ENCODE measurements at regions not wholly inside any gene's neighbourhood (a gene's known extent, or its start where the extent isn't known, plus 50 kb on each side); places are given as distances from the start of the nearest gene placed in this dataset.

DNA sequence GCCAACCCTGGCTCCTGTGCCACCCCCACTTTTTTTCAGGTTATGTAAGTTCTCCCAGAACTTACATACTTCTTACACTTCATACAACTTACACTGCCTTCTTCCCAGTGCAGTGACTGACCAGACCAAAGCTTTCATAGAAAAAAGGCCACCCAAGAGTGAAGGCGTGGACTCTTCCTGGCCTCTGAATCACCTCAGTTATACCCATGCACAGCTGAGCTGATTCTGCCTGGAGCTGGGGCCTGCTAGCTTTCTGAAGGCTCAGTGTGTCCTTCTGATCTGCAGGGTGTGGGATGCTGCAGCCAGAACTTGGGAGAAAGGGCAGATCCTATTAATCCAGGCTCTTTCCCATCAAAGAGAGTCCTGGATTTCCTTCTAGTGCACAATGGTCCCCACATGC is 216.1 kb downstream of the TTC32 start:
- Mint-ChIP-seq H3K4me3 (ENCODE audit: unreplicated experiment) (no peak overlapping the region), H3K27ac (ENCODE audit: low read depth, unreplicated experiment) (no peak overlapping the region), H3K36me3 (ENCODE audit: insufficient read depth, unreplicated experiment) (no peaks in the 10 kb centered on the region), H3K9me3 (ENCODE audit: unreplicated experiment) (no peaks in the 10 kb centered on the region), H3K27me3 (ENCODE audit: insufficient read depth, unreplicated experiment) (no peaks in the 10 kb centered on the region), H3K4me1 (ENCODE audit: insufficient read depth, unreplicated experiment) (peaks cover 5% of the 10 kb centered on the region)
- DNase-seq (ENCODE audit: unreplicated experiment), result no peak
- CTCF ChIA-PET, result interaction anchor here (0.8 to 0.9 kb wide), 3 partner anchors 9 to 12 kb away, joined by 3 to 4 read pairs (median 3); no protein-coding TSS in a partner anchor
- intact Hi-C loops (cut with micrococcal nuclease), result no loop called here
- POLR2A ChIA-PET, result no interaction called here
- TF ChIP-seq, protein P1, sequence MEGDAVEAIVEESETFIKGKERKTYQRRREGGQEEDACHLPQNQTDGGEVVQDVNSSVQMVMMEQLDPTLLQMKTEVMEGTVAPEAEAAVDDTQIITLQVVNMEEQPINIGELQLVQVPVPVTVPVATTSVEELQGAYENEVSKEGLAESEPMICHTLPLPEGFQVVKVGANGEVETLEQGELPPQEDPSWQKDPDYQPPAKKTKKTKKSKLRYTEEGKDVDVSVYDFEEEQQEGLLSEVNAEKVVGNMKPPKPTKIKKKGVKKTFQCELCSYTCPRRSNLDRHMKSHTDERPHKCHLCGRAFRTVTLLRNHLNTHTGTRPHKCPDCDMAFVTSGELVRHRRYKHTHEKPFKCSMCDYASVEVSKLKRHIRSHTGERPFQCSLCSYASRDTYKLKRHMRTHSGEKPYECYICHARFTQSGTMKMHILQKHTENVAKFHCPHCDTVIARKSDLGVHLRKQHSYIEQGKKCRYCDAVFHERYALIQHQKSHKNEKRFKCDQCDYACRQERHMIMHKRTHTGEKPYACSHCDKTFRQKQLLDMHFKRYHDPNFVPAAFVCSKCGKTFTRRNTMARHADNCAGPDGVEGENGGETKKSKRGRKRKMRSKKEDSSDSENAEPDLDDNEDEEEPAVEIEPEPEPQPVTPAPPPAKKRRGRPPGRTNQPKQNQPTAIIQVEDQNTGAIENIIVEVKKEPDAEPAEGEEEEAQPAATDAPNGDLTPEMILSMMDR (IDR thresholded peaks at IDR 0.05; ENCODE audit: unreplicated experiment), result no peak
- BruUV-seq (replicated peaks), result no TSS peak

DNA sequence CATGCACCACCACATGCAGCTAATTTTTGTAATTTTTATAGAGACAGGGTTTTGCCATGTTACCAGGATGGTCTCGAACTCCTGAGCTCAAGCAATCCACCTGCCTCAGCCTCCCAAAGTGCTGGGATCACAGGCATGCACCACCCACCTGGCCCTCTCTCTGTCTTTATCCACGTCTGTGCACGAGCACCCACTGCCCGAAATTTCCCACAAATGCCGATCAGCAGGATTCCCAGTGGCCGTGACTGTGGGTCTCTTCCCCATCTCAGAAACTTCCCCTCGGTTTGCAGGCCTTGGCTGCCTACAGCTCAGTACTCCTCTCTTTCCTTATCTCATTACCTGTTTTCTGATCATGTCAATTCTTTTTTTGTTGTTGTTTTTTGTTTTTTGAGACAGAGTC is 217.3 kb downstream of the TTC32 start:
- Mint-ChIP-seq H3K36me3 (ENCODE audit: insufficient read depth, unreplicated experiment) (no peaks in the 10 kb centered on the region), H3K9me3 (ENCODE audit: unreplicated experiment) (no peaks in the 10 kb centered on the region), H3K27me3 (ENCODE audit: insufficient read depth, unreplicated experiment) (no peaks in the 10 kb centered on the region), H3K4me1 (ENCODE audit: insufficient read depth, unreplicated experiment) (peaks cover 5% of the 10 kb centered on the region), H3K27ac (ENCODE audit: low read depth, unreplicated experiment) (no peak overlapping the region), H3K4me3 (ENCODE audit: unreplicated experiment) (no peak overlapping the region)
- intact Hi-C loops (cut with micrococcal nuclease), result no loop called here
- DNase-seq (ENCODE audit: unreplicated experiment), result no peak
- ChIA-PET POLR2A (interaction anchor here (0.5 to 0.9 kb wide), 3 partner anchors 11 to 506 kb away, joined by 3 read pairs; no protein-coding TSS in a partner anchor), CTCF (interaction anchor here (1.5 kb wide), 1 partner anchor 316 kb away, joined by 3 read pairs; no protein-coding TSS in a partner anchor)
- BruUV-seq (replicated peaks), result no TSS peak
- TF ChIP-seq, protein P1 (IDR thresholded peaks at IDR 0.05; ENCODE audit: unreplicated experiment), result no peak

DNA sequence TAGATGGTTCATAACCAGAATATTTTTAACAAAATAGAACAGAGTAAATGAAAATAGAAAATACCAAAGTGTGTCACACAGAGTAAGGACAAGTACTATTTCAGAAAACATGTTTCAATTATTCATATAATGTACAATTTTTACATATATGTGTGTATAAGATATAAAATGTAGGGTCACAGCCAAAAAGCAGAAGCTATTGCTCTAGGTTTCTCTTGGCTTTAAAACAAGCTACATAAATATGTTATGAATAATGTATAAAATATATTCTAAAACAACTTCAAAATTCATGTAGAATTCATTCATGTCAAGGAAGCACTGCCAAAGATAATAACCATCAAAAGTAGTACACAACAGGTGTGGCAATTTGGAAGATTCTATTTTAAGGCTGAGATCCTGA is 218.2 kb downstream of the TTC32 start:
- H3K4me3 Mint-ChIP-seq (ENCODE audit: unreplicated experiment), result no peak overlapping the region
- POLR2A ChIA-PET, result interaction anchor here (0.6 to 1.3 kb wide), 4 partner anchors 12 to 696 kb away, joined by 3 to 4 read pairs (median 4); no protein-coding TSS in a partner anchor
- no peaks in the 10 kb centered on the region for H3K9me3 Mint-ChIP-seq (ENCODE audit: unreplicated experiment)
- peaks cover 5% of the 10 kb centered on the region for H3K4me1 Mint-ChIP-seq (ENCODE audit: insufficient read depth, unreplicated experiment)
- no TSS peak for BruUV-seq (replicated peaks)
- TF ChIP-seq, protein P1 (IDR thresholded peaks at IDR 0.05; ENCODE audit: unreplicated experiment), result no peak
- no peaks in the 10 kb centered on the region for H3K27me3 Mint-ChIP-seq (ENCODE audit: insufficient read depth, unreplicated experiment)
- DNase-seq (ENCODE audit: unreplicated experiment), result no peak
- no peak overlapping the region for H3K27ac Mint-ChIP-seq (ENCODE audit: low read depth, unreplicated experiment)
- CTCF ChIA-PET, result interaction anchor here (1.2 to 1.5 kb wide), 2 partner anchors 27 to 315 kb away, joined by 3 read pairs; no protein-coding TSS in a partner anchor
- intact Hi-C loops (cut with micrococcal nuclease), result no loop called here
- H3K36me3 Mint-ChIP-seq (ENCODE audit: insufficient read depth, unreplicated experiment), result no peaks in the 10 kb centered on the region

DNA sequence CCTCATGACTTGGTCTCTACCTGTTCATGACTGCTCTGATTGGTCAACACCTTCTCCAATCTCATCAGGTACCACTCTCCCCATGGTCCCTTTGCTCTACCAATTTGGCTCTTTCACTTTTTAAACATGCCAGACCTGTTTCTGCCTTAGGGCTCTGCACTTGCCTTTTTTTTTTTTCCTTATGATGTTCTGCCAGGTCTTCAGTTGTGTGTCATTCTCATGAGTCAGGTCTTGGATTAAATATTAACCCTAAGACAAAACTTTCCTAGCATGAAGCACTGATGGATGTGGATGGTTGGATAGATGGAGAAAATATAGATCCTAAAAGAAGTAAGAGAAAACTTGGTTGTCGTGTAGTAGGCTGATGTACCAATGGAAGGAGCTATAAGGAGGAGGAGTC is 219.3 kb downstream of the TTC32 start:
- Mint-ChIP-seq H3K9me3 (ENCODE audit: unreplicated experiment) (no peaks in the 10 kb centered on the region), H3K36me3 (ENCODE audit: insufficient read depth, unreplicated experiment) (no peaks in the 10 kb centered on the region), H3K4me3 (ENCODE audit: unreplicated experiment) (no peak overlapping the region), H3K27ac (ENCODE audit: low read depth, unreplicated experiment) (no peak overlapping the region), H3K4me1 (ENCODE audit: insufficient read depth, unreplicated experiment) (peaks cover 5% of the 10 kb centered on the region), H3K27me3 (ENCODE audit: insufficient read depth, unreplicated experiment) (no peaks in the 10 kb centered on the region)
- peak; percentile 48 for DNase-seq (ENCODE audit: unreplicated experiment)
- TF ChIP-seq, protein P1 (IDR thresholded peaks at IDR 0.05; ENCODE audit: unreplicated experiment), result no peak
- ChIA-PET CTCF (interaction anchor here (1.2 kb wide), 1 partner anchor 28 kb away, joined by 3 read pairs; no protein-coding TSS in a partner anchor), POLR2A (interaction anchor here (1.3 kb wide), 1 partner anchor 144 kb away, joined by 4 read pairs; no protein-coding TSS in a partner anchor)
- no TSS peak for BruUV-seq (replicated peaks)
- intact Hi-C loops (cut with micrococcal nuclease), result no loop called here
